Testis (tissue), 2 donors: ENCODE measurements at regions not wholly inside any gene's neighbourhood (a gene's known extent, or its start where the extent isn't known, plus 50 kb on each side); places are given as distances from the start of the nearest gene placed in this dataset.

Experiments
- DNase-seq: peaks from one replicate; pipeline ENCODE4 v3.0.0-alpha.2; 2019
- H3K27ac ChIP-seq, 2 donors: fragments of 200-600 bp; sonication (generic); one replicate each; pipeline ENCODE4 v1.5.1; 2019
- H3K27me3 ChIP-seq: fragments of 200-600 bp; sonication (generic); one replicate; pipeline ENCODE4 v1.5.1; 2019
- H3K36me3 ChIP-seq: fragments of 200-600 bp; sonication (generic); one replicate; pipeline ENCODE4 v1.5.1; 2017; ENCODE audit warnings: low read depth; ENCODE audit errors: missing control alignments
- H3K4me1 ChIP-seq: fragments of 200-600 bp; sonication (generic); one replicate; pipeline ENCODE4 v1.5.1; 2019
- H3K4me3 ChIP-seq, 2 donors: fragments of 200-600 bp; sonication (generic); one replicate each; pipeline ENCODE4 v1.5.1; 2017 to 2019
- H3K9me3 ChIP-seq: fragments of 200-600 bp; sonication (generic); one replicate; pipeline ENCODE4 v1.5.1; 2017
- POLR2A ChIP-seq: fragments of 450-650 bp; IDR thresholded peaks from one replicate; pipeline ENCODE4 v1.6.1; 2017; ENCODE audit warnings: antibody characterized with exemption, mild to moderate bottlenecking, moderate library complexity
- WGBS, 2 donors: methylation state at CpG; one replicate each; pipeline ENCODE4 v1.1.5; 2018; 5-methylcytosine and 5-hydroxymethylcytosine counted together
- intact Hi-C: fragments of 100-400 bp; cut with DNase I; formaldehyde crosslinking; loops from one replicate; pipeline ENCODE4 v1.15.1; 2023; ENCODE audit warnings: low total_unique reads
- TF ChIP-seq, protein P1 (sequence below), 3 experiments: fragments of 450-650 bp in 2 of 3; fragments of 200-600 bp in 1 of 3; sonication (generic) in 1 of 3; IDR thresholded peaks; one replicate each; pipeline ENCODE4 v1.5.1; 2016 to 2019; ENCODE audit warnings: antibody characterized with exemption in 3 of 3, mild to moderate bottlenecking in 2 of 3, moderate library complexity in 1 of 3

DNA sequence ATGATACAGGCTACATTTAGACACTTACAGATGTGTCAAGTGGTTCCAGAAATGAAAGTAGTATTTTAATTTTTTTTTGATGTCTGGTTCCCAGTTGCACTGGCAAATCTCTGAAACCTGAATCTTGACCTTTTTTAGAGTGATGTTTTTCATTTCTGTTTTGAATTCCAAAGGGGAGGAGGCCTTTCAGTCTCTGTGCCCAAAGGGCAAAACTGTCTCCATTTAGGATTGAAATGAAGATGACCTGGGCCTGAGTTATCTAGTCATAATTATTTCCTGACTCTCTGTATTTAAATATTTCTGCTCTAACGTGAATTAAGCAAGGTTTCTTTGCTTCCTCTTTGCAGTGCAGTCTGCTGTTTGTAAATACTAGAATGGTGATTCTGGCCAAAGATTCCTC is 252.9 kb upstream of the ZFP64 start:
- intact Hi-C loops = no loop called here
- TF ChIP-seq, protein P1, sequence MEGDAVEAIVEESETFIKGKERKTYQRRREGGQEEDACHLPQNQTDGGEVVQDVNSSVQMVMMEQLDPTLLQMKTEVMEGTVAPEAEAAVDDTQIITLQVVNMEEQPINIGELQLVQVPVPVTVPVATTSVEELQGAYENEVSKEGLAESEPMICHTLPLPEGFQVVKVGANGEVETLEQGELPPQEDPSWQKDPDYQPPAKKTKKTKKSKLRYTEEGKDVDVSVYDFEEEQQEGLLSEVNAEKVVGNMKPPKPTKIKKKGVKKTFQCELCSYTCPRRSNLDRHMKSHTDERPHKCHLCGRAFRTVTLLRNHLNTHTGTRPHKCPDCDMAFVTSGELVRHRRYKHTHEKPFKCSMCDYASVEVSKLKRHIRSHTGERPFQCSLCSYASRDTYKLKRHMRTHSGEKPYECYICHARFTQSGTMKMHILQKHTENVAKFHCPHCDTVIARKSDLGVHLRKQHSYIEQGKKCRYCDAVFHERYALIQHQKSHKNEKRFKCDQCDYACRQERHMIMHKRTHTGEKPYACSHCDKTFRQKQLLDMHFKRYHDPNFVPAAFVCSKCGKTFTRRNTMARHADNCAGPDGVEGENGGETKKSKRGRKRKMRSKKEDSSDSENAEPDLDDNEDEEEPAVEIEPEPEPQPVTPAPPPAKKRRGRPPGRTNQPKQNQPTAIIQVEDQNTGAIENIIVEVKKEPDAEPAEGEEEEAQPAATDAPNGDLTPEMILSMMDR (IDR thresholded peaks at IDR 0.05) = no peak
- TF ChIP-seq POLR2A = no peak
- Histone ChIP-seq H3K4me3 (no peak overlapping the region), H3K27me3 (no peaks in the 10 kb centered on the region), H3K9me3 (no peaks in the 10 kb centered on the region), H3K27ac (no peak overlapping the region), H3K4me1 (no peaks in the 10 kb centered on the region), H3K36me3 (no peaks in the 10 kb centered on the region)
- DNase-seq = no peak
- WGBS, 2 donors = 77 to 80% methylated on average over 1 of the region's 1 CpG

DNA sequence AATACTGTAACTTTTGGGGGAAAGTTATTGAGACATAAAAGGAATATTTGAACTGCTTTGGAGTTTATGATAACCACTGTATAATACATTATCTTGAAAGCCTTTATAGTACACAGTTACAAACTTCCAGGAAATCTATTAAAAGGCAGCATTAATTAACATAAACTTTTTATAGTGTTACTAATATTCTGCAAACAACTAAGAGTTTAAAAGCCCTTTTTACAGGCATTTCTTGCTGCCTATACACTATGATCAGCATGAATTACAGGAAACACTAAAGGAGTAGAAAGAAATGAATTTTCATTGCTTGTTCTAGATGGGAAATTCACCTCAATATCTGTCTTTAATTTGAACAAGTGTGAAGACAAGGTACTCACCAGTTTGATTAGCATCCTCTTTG is 252.3 kb upstream of the ZFP64 start:
- Histone ChIP-seq H3K9me3 (no peaks in the 10 kb centered on the region), H3K4me3 (no peak overlapping the region), H3K27ac (no peak overlapping the region), H3K36me3 (no peaks in the 10 kb centered on the region), H3K27me3 (no peaks in the 10 kb centered on the region), H3K4me1 (no peaks in the 10 kb centered on the region)
- intact Hi-C loops = no loop called here
- TF ChIP-seq, protein P1 (IDR thresholded peaks at IDR 0.05) = no peak
- TF ChIP-seq POLR2A = no peak
- DNase-seq = no peak

DNA sequence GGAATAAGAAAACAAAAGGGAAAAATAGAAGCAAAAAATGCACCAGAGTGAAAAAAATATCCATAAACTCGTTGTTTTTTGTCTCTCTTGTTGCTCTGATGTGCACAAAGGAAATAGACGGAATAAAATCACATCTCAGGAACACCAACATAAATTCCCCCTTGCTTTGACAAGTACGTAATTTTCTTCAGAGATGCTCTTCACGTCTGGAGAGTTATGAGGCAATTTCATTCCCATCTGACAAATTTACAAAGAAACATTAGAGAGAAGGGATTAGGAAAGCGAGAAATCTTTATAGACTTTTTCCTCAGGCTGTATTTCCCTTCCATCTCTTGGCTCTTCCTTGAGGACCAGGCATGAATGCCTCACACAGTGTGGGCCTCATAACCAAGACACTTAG is 250.1 kb upstream of the ZFP64 start:
- Histone ChIP-seq H3K4me3 (no peak overlapping the region), H3K9me3 (no peaks in the 10 kb centered on the region), H3K4me1 (no peaks in the 10 kb centered on the region), H3K27ac (no peak overlapping the region), H3K36me3 (no peaks in the 10 kb centered on the region), H3K27me3 (no peaks in the 10 kb centered on the region)
- TF ChIP-seq, protein P1 (IDR thresholded peaks at IDR 0.05) = no peak
- TF ChIP-seq POLR2A = no peak
- DNase-seq = no peak
- 77 to 82% methylated on average over 5 of the region's 5 CpGs for WGBS, 2 donors
- intact Hi-C loops = no loop called here

- no peak for TF ChIP-seq POLR2A
- TF ChIP-seq, protein P1 (IDR thresholded peaks at IDR 0.05) = no peak
- Histone ChIP-seq H3K27ac (no peak overlapping the region), H3K4me1 (no peaks in the 10 kb centered on the region), H3K27me3 (no peaks in the 10 kb centered on the region), H3K36me3 (no peaks in the 10 kb centered on the region), H3K4me3 (no peak overlapping the region), H3K9me3 (no peaks in the 10 kb centered on the region)
- whole genome bisulfite sequencing, 2 donors = 82 to 92% methylated on average over 4 of the region's 4 CpGs
- intact Hi-C loops = no loop called here
- DNase-seq = no peak
Measured at GRCh38 chr20:52439375-52439774, 247.8 kb upstream of the ZFP64 start.

GRCh38 chr20:52438326-52438963 is 246.9 kb upstream of the ZFP64 start:
- WGBS, 2 donors = 72 to 78% methylated on average over 8 of the region's 8 CpGs
- TF ChIP-seq, protein P1 (IDR thresholded peaks at IDR 0.05) = no peak
- TF ChIP-seq POLR2A = no peak
- no peaks in the 10 kb centered on the region for H3K9me3 ChIP-seq
- no peak for DNase-seq
- no peaks in the 10 kb centered on the region for H3K27me3 ChIP-seq
- intact Hi-C loops = no loop called here
- H3K4me3 ChIP-seq = no peak overlapping the region
- no peak overlapping the region for H3K27ac ChIP-seq
- no peaks in the 10 kb centered on the region for H3K36me3 ChIP-seq
- no peaks in the 10 kb centered on the region for H3K4me1 ChIP-seq
